GM19467 (cell line): ENCODE measurements at regions not wholly inside any gene's neighbourhood (a gene's known extent, or its start where the extent isn't known, plus 50 kb on each side); places are given as distances from the start of the nearest gene placed in this dataset.

Source experiments
- ATAC-seq: cut with Tn5 transposase; IDR thresholded peaks from one replicate; pipeline ENCODE4 v1.9.1; 2021; ENCODE audit warnings: mild to moderate bottlenecking, moderate library complexity; ENCODE audit not compliant: unreplicated experiment

GRCh38 chr3:24595796-24596195 lies 101.1 kb upstream of the THRB start:
- no peak for ATAC-seq

GRCh38 chr3:24596626-24597025 lies 102.0 kb upstream of the THRB start:
- ATAC-seq, result no peak

- ATAC-seq, result no peak
These were observed 104.2 kb upstream of the THRB start for GRCh38 chr3:24598695-24599470.

- no peak for ATAC-seq
These were observed 106.7 kb upstream of the THRB start for GRCh38 chr3:24601066-24601939.

- no peak for ATAC-seq
These were observed 109.6 kb upstream of the THRB start for GRCh38 chr3:24604215-24604614.

GRCh38 chr3:24605511-24606028 lies 110.9 kb upstream of the THRB start:
- no peak for ATAC-seq

- no peak for ATAC-seq
These were observed 112.6 kb upstream of the THRB start for GRCh38 chr3:24607281-24607680.

GRCh38 chr3:24608701-24609390 lies 114.2 kb upstream of the THRB start:
- no peak for ATAC-seq

GRCh38 chr3:24614359-24614758 lies 119.7 kb upstream of the THRB start:
- ATAC-seq, result no peak

- ATAC-seq, result no peak
These were observed 120.5 kb upstream of the THRB start for GRCh38 chr3:24615177-24615576.

- no peak for ATAC-seq
These were observed 121.6 kb upstream of the THRB start for GRCh38 chr3:24616110-24616829.

- no peak for ATAC-seq
These were observed 127.5 kb upstream of the THRB start for GRCh38 chr3:24622138-24622537.

- no peak for ATAC-seq
These were observed 128.1 kb upstream of the THRB start for GRCh38 chr3:24622696-24623225.

GRCh38 chr3:24623657-24624056 lies 129.0 kb upstream of the THRB start:
- no peak for ATAC-seq

GRCh38 chr3:24624938-24625681 lies 130.5 kb upstream of the THRB start:
- ATAC-seq, result no peak

GRCh38 chr3:24628523-24629258 lies 134.0 kb upstream of the THRB start:
- ATAC-seq, result no peak

- ATAC-seq, result no peak
These were observed 136.8 kb upstream of the THRB start for GRCh38 chr3:24631481-24631880.

GRCh38 chr3:24639061-24639460 lies 144.4 kb upstream of the THRB start:
- no peak for ATAC-seq
